NOMO-1 treated with dmso at 0.1 percent for 144 hours (cell line): ENCODE measurements at regions not wholly inside any gene's neighbourhood (a gene's known extent, or its start where the extent isn't known, plus 50 kb on each side); places are given as distances from the start of the nearest gene placed in this dataset.
"Not testable (repeated sequence)": the region's sequence is repeated elsewhere in the genome, so short reads cannot be mapped to it uniquely, and the experiment has no call there.

Experiments used
- DNase-seq: peaks from one replicate; lab custom pipeline; 2025; ENCODE audit not compliant: unreplicated experiment; lab: John Stamatoyannopoulos, UW

DNA sequence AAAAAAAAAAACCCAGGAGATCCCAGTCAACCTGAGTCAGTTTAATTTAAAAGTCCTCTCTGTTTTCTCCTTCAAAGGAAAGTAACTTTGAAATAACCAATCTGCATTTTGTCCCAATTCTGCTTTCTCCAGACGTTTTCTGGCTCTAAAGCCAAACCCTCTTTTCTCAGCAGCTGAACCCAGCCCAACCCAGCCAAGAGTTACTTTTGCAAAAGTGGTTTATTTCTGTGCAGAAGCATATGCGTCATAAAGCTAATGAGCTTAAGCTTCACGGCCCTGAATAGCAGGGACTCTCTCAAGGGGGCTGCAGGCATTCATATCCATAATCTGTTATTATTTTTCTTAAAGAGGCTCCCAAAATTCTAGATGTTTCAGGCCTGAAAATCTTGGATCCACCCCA is 176.6 kb downstream of the GALC start:
- no peak for DNase-seq

DNA sequence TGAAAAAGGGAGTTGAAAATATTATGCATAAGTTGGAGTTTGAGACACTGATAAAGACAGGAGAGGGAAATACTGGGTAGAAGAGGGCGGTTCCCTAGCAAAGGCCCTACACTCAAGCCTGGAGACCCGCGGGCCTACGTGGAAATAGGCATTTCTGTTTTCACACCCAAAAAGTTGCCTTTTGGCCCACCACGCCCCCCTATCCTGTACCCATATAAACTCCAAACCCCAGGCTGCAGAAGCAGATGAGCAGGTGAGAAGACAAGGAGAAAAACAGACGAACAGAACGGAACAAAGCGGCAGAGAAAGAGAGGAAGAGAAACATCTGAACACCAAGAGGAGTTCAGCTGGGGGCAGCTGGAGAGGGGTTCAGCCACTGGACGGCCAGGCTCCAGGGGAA is 177.9 kb downstream of the GALC start:
- no peak for DNase-seq

DNA sequence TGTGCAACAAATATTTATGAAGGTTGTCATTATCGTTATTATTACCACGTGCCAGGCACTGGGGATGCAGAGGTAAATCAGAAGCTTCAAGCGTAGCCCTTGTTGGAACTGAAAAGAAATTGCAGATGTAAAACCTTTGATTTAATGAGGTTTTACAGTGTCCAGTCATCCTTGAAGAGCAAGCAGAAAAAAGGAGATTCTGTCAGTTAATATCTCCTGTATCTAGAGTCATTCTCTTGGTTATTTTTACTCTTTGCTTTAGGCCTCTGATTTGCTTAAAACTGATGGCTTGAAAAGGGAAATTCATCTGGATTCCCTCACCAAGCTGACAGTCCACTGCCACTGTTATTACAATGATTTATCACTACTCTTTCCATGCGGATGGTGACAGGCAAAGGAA is 179.3 kb downstream of the GALC start:
- no peak for DNase-seq

DNA sequence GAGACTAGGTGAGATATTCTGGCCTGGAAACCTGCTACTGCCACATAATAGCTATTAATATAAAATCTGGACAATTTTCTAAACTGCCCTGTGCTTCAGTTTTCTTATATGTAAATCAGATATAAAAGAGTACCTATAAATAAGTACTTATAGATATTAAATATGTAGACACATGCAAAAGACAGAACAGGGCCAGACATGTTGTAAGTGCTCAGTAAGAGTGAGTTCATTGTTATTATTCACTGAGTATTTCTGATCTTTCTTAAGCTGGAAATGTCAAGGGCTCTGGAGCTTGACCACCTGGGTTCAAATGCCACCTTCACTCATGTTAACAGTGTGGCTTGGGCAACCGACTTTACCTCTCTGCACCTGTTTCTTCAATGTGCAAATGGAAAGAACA is 179.8 kb downstream of the GALC start:
- no peak for DNase-seq

DNA sequence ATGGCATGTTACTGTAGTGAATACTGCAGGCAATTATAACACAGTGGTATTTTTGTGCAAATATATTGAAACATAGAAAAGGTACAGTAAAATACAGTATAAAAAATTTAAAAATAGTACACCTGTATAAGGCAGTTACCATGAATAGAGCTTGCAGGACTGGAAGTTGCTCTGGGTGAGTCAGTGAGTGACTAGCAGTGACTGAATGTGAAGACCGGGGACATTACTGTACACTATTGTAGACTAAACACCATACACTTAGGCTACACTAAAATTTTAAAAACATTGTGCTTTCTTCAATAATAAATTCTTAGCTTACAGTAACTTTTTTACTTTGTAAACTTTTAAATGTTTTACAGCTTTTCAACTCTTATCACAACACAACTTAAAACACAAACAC is 181.7 kb downstream of the GALC start:
- DNase-seq = no peak

DNA sequence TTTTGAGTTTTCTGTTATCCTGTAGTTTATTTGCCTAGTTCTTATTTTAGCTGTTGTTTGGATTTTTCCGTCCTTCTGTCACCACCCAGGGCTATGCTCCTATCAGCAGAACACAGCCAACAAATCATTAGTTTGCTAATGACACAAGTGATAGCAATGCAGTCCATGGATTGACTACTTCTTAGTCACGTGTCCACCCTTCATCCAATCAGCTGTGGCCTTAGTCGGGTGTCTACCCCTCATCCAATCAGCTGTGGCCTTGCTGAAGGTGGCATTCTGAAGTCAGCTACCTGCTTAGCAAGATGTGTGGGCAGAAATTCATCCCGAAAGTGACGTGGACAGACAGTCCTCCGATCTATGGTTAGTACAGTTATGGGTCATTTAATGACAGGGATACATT is 182.3 kb downstream of the GALC start:
- no peak for DNase-seq

DNA sequence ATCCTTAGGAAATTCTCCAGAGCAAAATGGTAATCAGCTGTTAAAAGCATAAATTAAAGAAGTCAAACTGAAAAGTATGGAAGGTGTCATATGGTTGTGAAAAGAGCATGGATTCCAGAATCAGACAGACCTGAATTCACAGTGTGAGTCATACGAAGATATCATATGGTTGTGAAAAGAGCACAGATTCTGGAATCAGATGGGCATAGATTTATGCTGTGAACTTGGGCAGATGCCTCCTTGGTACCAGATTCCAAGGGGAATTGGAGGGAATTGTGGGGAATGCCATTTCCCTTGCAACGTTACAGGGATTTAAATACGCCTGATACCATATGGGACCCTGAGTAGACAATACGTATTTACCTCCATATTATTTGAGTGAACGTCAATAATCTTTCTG is 183.7 kb downstream of the GALC start:
- no peak for DNase-seq

DNA sequence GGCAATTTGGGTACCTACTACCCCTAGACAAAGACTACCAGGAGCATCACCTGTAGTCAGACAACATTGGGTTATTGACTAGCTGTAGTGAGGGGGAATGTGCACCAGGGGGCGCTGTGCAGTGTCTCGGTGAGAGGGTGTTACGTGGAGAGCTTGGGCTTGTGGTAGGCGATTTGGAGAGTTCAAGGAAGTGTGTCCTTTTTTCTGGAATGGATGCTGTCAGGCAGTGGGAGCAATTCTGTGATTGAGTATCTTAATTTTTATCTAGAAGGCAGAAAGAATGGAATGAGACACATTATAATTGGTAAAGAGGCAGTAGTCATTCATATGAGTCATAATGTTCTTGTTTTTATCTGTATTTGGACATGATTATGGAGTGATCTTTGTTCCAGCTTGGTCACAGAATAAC is 187.7 kb downstream of the GALC start:
- DNase-seq = no peak

DNA sequence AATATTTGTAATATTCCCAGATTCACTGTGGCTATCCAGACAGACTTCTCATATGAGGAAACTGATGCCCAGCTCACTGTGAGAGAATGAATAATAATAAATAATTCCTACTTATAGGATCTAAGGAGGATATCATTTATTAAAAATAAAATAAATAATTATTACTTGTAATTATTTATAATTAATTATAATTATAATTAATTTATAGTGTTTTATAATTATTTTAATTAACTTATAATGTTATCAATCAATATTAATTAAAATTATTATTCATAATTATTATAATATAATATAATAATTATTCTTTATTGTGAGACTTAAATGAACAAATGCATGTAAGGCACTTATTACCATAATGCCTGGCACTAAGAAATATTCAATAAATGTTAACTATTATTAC is 192.8 kb downstream of the GALC start:
- DNase-seq = no peak

DNA sequence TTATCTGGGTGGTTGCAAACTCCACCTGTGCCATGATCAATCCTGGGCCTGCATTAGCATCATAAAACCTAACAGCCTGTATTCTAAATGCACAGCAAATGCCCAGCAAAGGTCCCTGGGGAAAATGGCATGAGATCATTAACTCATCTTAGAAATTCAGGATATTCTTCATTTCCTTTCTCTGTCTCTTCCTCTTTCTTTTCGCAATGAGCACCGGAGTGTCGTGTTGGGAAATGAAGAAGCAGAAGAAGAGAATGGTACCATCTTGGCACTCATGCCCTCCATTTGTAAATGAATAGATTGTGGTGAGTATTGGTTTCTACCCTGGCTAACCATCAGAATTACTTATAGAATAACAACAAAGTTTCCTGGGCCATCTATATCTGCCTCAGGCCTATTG is 193.6 kb downstream of the GALC start:
- no peak for DNase-seq

DNA sequence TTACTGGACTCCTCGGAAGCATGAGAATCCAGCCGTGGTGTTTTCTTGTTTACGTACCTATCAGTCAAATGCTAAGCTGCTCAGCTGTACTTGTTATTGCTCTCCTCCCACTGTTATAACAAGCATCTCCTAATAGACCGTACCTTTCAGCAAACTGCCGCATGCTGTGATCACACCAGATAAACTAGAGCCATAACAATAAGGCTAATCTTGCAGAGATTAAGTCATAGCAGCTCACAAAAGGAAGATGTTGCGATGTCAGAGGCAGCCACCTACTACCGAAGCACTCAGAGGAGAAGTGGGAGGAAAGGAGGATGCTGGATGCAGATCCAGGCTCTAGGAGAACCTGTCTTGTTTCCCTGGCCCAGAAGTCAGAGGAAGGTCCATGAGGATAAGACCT is 196.0 kb downstream of the GALC start:
- no peak for DNase-seq

DNA sequence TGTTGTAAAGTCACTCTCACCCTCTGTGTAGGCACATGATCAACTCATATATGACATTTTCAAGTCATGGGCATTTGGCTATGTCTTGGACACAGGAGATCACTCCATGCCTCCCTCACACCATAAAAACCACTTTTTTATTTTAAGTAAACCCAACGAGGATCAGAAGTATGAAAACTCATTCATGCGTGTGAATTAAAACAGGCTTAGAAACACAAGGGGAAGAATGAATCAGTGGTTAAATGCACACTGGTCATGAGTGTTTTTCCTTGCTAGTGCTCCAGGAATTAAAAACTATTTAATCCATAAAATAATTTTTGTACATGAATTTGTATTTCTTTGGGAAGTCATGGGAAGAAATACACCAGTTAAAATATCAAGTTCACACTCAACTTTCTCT is 198.4 kb downstream of the GALC start:
- no peak for DNase-seq

DNA sequence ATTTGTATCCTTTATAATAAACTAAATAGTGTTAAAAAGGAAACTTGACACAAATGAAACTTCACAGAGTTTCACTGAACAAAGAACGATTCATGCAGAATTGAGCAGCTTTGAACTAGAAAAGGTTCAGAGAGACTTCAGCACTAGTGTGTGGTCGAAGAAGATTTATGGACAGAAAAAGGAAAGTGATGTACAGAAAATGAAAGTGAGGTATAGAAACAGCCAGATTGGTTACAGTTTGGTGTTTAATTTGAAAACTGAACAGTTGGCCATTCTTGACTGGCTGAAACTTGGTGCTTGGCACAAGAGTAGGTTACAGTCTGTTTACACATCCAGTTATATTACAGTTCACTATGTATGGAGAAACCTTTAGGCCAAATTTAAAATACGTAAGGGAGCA is 207.1 kb downstream of the GALC start:
- DNase-seq = no peak

DNA sequence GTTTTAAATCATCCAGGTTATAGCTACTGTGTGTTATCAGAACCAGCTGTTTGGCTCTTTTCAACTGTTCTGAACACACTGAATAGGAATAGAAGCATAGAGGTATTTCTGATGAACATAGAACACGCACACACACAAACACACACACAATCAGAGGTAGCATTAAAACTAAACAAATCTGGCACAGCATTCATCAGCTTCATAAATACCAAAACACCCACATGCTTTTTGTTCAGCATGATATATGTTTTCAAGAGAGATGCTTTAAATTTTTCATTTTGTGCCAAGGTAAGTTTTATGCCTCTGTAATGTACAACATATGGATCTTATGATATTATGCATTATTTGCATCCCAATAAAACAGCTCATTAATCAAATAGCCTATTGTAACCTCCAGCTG is 208.6 kb downstream of the GALC start:
- no peak for DNase-seq

DNA sequence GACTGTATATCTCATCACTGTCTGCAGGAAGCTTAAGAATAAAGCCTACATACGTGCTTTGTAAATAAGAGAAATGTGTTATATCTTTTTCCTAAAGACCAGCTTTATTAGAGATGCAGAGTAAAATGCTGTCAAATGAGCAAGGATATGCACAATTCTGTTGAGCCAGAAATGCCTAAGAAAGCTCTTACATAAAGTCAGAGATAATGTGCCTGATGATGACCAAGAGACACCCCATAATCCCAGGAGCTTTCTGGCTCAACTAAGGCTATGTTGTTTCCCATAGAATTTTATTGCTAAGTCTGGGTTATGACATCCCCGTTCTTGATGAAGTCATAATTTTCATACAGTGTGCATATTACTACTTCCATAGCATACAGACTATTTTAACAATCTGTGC is 209.9 kb downstream of the GALC start:
- no peak for DNase-seq

DNA sequence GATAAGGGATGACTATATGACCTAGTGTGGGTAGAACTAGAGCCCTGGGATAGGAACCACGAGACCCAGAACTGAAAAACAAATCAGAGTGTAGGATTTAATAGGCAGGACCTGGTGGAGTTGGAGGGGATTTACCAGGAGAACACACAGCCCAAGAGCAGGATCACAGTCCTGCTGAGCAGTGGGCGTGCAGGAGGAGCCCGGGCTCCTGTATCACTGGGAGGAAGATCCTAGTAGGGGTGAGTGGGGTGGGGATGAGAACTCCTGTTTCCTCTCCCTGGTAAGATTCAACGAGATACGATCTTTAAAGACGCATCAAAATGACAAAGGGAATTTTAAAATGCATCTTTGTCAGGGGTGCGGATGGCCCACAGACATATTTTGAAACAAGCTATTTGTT is 220.1 kb downstream of the GALC start:
- no peak for DNase-seq

DNA sequence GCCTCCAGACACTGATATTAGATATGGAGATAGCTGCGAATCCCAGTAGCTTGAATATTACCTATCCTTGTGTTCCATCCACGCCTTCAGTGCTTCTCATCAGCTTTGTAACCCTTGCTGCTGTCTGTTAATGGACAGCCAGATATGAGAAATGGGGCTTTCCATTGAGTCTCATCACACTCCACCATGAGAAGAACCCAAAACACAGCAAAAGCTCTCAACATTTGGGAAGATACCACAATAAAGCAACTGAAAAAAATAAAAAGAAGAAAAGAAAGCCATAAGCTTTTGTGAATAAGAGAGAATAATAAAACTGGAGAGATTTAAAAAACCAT is 225.4 kb downstream of the GALC start:
- no peak for DNase-seq

DNA sequence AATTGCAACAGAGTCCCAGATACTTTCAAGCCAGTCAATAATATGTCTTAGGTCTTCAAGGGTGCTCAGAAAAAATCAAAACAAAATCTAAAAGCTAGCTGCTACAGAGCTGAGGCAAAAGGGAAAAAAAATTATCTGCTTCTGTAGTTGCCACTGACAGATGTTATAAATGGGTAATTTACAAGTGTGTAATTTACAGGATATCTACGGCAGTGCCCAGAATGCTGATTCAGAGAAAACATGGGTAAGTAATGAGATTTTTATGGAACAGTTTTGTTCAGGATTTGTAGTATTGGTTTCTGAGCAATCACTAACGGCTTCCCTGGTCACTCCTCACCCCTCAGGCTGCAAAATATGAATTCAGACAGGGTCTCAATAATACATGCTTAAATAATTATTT is 234.1 kb downstream of the GALC start:
- no peak for DNase-seq

DNA sequence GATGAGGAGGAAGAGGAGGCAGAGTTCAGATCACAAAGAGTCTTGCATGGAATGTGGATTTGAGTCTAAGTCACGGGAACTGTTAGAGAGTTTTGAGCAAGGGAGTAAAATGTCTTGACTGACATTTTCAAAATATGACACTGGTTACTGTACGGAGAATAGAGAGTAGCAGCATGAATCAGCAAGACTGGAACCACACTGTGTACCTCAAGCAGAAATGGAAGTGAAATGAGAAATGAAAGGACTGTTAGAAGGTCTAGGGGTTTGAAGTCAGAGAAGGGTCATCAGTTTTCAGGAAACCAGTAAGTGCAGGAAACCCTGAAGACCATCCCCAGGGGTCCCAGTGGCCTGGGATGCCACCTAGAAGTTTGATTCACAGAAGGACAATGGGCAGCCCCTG is 236.3 kb downstream of the GALC start:
- no peak for DNase-seq

DNA sequence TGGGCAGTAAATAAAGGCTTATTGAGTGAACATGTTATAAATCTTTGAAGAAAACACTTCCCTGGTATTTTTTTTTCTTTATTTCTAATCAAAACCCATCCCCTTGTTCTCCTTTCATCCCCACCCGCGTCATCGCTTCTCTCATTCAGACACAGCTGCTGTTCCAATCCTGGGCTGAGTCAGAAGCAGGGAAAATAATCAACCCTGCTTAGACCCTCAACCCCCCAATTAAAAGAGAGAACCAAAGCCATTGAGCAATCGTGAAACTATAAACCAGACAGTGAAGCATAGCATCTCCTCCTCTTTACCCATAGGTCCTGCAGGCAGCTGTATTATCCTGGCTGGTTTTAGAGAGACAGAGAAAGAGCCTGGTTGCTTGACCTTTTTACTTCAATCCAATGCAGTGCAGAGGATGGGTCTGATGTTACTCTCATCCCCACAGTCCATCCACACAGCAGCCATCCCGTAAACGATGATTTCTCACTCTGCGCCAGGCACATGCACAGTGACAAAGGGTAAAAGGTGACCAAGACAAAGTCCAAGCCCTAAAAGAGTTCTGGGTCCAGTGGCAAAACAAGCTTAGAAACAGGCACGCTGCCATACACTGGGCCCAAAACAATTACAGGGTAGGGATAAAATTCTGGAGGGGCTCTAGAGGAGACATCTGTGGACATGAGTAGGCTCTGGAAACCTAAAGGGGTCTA is 238.3 kb downstream of the GALC start:
- no peak for DNase-seq

DNA sequence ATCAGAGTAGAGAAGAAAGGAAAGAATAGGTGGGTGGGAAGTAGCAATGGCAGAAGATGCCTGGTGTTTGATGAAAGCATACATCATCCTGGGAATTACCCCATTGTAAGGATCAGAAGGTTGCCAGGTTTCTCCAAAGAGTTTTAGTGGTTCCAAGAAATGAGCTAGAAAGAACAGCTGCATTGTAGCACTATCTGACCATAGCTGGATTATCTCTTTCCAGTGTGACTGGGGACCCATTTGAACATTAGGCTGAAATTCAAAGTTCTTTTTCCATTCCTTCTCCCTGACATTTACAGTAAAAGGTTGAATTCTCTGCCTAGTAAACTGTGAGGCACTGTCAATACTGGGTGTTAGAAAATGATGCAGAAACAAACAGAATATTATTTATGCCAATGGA is 244.4 kb downstream of the GALC start:
- DNase-seq = no peak

DNA sequence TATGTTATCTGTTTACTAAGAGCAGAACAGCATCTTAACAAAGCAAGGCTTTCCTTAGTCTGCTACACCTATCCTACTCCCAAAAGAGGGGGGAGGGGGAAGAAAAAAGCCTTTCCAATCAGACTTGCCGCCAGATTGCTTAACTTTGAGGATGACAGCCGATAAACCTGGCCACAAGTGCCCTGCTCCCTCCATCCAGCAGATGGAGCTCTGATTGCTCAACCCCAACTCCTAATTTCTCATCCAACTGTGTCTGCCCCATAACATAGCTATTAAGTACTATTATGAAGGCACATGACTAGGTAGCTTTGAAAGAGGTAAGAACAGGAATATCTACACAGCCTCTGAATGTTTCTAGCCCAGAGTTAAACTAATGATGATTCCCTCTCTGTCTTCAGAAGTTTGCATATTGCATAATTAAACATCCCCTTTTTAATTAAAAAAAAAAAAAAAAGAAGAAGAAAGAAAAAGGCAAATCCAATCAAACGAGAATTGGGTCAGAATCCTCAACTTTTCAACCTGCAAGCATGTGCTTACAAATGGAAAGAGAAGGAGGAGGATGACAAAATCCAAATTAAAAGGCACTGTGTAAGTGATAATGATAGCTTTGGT is 247.4 kb downstream of the GALC start:
- no peak for DNase-seq

DNA sequence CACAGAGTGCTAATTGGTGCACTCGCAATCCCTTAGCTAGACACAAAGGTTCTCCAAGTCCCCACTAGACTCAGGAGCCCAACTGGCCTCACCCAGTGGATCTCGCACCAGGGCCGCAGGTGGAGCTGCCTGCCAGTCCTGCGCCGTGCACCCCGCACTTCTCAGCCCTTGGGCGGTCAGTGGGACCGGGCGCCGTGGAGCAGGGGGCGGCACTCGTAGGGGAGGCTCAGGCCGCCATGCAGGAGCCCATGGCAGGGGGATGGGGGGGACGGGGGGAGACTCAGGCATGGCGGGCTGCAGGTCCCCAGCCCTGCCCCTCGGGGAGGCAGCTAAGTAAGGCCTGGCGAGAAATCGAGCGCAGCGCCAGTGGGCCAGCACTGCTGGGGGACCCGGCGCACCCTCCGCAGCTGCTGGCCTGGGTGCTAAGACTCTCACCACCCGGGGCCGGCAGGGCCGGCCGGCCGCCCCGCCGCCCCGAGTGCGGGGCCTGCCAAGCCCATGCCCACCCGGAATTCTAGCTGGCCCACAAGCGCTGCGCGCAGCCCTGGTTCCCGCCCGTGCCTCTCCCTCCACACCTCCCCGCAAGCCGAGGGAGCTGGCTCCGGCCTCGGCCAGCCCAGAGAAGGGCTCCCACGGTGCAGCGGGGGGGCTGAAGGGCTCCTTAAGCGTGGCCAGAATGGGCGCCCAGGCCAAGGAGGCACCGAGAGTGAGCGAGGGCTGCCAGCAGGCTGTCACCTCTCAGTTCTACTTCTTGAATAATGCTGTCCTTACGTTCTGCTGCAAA is 258.2 kb downstream of the GALC start:
- DNase-seq = not testable (repeated sequence)
